Lower leg skin (tissue), 4 donors: ENCODE measurements at regions not wholly inside any gene's neighbourhood (a gene's known extent, or its start where the extent isn't known, plus 50 kb on each side); places are given as distances from the start of the nearest gene placed in this dataset.

Experiments used
- DNase-seq, 2 donors: peaks; one replicate each; pipeline ENCODE4 v3.0.0-alpha.2; 2019; ENCODE audit warnings: low spot score in 2 of 2
- H3K4me3 ChIP-seq: fragments of 200-600 bp; sonication (generic); 2 replicates; pipeline ENCODE4 v1.5.1; 2017; ENCODE audit warnings: mild to moderate bottlenecking, low read depth; ENCODE audit not compliant: poor library complexity, severe bottlenecking
- CTCF ChIP-seq, 3 donors: fragments of 450-650 bp; IDR thresholded peaks; one replicate each; pipeline ENCODE4 v1.5.1; 2016; ENCODE audit warnings: antibody characterized with exemption in 3 of 3, mild to moderate bottlenecking in 3 of 3, moderate library complexity in 2 of 3
- POLR2A ChIP-seq, 2 donors: fragments of 450-650 bp; IDR thresholded peaks; one replicate each; pipeline ENCODE4 v1.6.1; 2016 to 2017; ENCODE audit warnings: antibody characterized with exemption in 2 of 2, mild to moderate bottlenecking in 1 of 2, moderate library complexity in 1 of 2
- WGBS, 2 donors: methylation state at CpG; one replicate each; pipeline ENCODE4 v1.1.5; 2018; 5-methylcytosine and 5-hydroxymethylcytosine counted together
- intact Hi-C: fragments of 100-400 bp; cut with DNase I; formaldehyde crosslinking; loops from one replicate; pipeline ENCODE4 v1.15.0; 2023; ENCODE audit warnings: low total_unique reads

GRCh38 chrX:9317176-9317575 is 147.7 kb upstream of the TBL1X start:
- no peak for DNase-seq
- no peak overlapping the region for H3K4me3 ChIP-seq
- intact Hi-C loops, result no loop called here
- TF ChIP-seq POLR2A (IDR thresholded peaks at IDR 0.05) (no peak), CTCF (IDR thresholded peaks at IDR 0.05) (no peak)
- WGBS, 2 donors, result 70 to 75% methylated on average over 7 of the region's 7 CpGs

- no peak overlapping the region for H3K4me3 ChIP-seq
- DNase-seq, result no peak
- WGBS, 2 donors, result 69 to 75% methylated on average over 3 of the region's 3 CpGs
- intact Hi-C loops, result no loop called here
- TF ChIP-seq POLR2A (IDR thresholded peaks at IDR 0.05) (no peak), CTCF (IDR thresholded peaks at IDR 0.05) (no peak)
These were observed 146.6 kb upstream of the TBL1X start for GRCh38 chrX:9318213-9318612.

- intact Hi-C loops, result no loop called here
- no peak for TF ChIP-seq POLR2A (IDR thresholded peaks at IDR 0.05)
- no peak for TF ChIP-seq CTCF (IDR thresholded peaks at IDR 0.05)
- no peak overlapping the region for H3K4me3 ChIP-seq
- DNase-seq, result no peak
- 88 to 94% methylated on average over 12 to 14 of the region's 14 CpGs for WGBS, 2 donors
These were observed 146.1 kb upstream of the TBL1X start for GRCh38 chrX:9318766-9319165.

- TF ChIP-seq POLR2A (IDR thresholded peaks at IDR 0.05) (no peak), CTCF (IDR thresholded peaks at IDR 0.05) (no peak)
- intact Hi-C loops, result no loop called here
- no peak overlapping the region for H3K4me3 ChIP-seq
- WGBS, 2 donors, result 67 to 80% methylated on average over 7 of the region's 7 CpGs
- DNase-seq, result no peak
These were observed 143.9 kb upstream of the TBL1X start for GRCh38 chrX:9320940-9321339.

- no peak for DNase-seq
- intact Hi-C loops, result no loop called here
- no peak for TF ChIP-seq POLR2A (IDR thresholded peaks at IDR 0.05)
- TF ChIP-seq CTCF (IDR thresholded peaks at IDR 0.05), result no peak
- WGBS, 2 donors, result 69 to 79% methylated on average over 3 of the region's 3 CpGs
- no peak overlapping the region for H3K4me3 ChIP-seq
These were observed 140.2 kb upstream of the TBL1X start for GRCh38 chrX:9324676-9325075.

GRCh38 chrX:9326369-9326768 is 138.5 kb upstream of the TBL1X start:
- DNase-seq, result no peak
- intact Hi-C loops, result no loop called here
- TF ChIP-seq CTCF (IDR thresholded peaks at IDR 0.05), result no peak
- TF ChIP-seq POLR2A (IDR thresholded peaks at IDR 0.05), result no peak
- 75 to 78% methylated on average over 6 of the region's 6 CpGs for WGBS, 2 donors
- no peak overlapping the region for H3K4me3 ChIP-seq
